ENCODE measurements at regions not wholly inside any gene's neighbourhood (a gene's known extent, or its start where the extent isn't known, plus 50 kb on each side); places are given as distances from the start of the nearest gene placed in this dataset.
A peak's percentile ranks its signal among the peaks of the same experiment; 100 is the strongest.

- Mint-ChIP-seq H3K36me3 (ENCODE audit: low read depth) (no peaks in the 10 kb centered on the region), H3K27me3 (ENCODE audit: low read depth, poor library complexity) (no peaks in the 10 kb centered on the region), H3K4me3 (no peak overlapping the region), H3K9me3 (no peaks in the 10 kb centered on the region), H3K4me1 (peaks cover 10% of the 10 kb centered on the region), H3K27ac (no peak overlapping the region)
- no peak for DNase-seq
- no peak for TF ChIP-seq CTCF (IDR thresholded peaks at IDR 0.05)
Observed at GRCh38 chr6:132868057-132868456, 53.7 kb downstream of the RPS12 start.

- Mint-ChIP-seq H3K9me3 (peaks cover 17% of the 10 kb centered on the region), H3K27ac (no peak overlapping the region), H3K4me1 (peaks cover 10% of the 10 kb centered on the region), H3K4me3 (no peak overlapping the region), H3K27me3 (ENCODE audit: low read depth, poor library complexity) (no peaks in the 10 kb centered on the region), H3K36me3 (ENCODE audit: low read depth) (peaks cover 8% of the 10 kb centered on the region)
- DNase-seq: no peak
- TF ChIP-seq CTCF (IDR thresholded peaks at IDR 0.05): no peak
Observed at GRCh38 chr6:132872923-132873322, 58.6 kb downstream of the RPS12 start.

GRCh38 chr6:132877003-132877402, 62.6 kb downstream of the RPS12 start:
- Mint-ChIP-seq H3K36me3 (ENCODE audit: low read depth) (peaks cover 8% of the 10 kb centered on the region), H3K9me3 (peaks cover 19% of the 10 kb centered on the region), H3K27me3 (ENCODE audit: low read depth, poor library complexity) (no peaks in the 10 kb centered on the region), H3K4me1 (peaks cover 10% of the 10 kb centered on the region), H3K27ac (no peak overlapping the region), H3K4me3 (no peak overlapping the region)
- no peak for TF ChIP-seq CTCF (IDR thresholded peaks at IDR 0.05)
- no peak for DNase-seq

GRCh38 chr6:132887204-132887603, 72.8 kb downstream of the RPS12 start:
- Mint-ChIP-seq H3K9me3 (peaks cover 14% of the 10 kb centered on the region), H3K4me1 (peaks cover 38% of the 10 kb centered on the region), H3K36me3 (ENCODE audit: low read depth) (peaks cover 10% of the 10 kb centered on the region), H3K4me3 (no peak overlapping the region), H3K27ac (peak overlapping the region; percentile 30), H3K27me3 (ENCODE audit: low read depth, poor library complexity) (no peaks in the 10 kb centered on the region)
- no peak for DNase-seq
- TF ChIP-seq CTCF (IDR thresholded peaks at IDR 0.05): no peak

GRCh38 chr6:132888701-132889100, 74.3 kb downstream of the RPS12 start:
- no peak for TF ChIP-seq CTCF (IDR thresholded peaks at IDR 0.05)
- Mint-ChIP-seq H3K4me1 (peaks cover 38% of the 10 kb centered on the region), H3K27ac (peak overlapping the region; percentile 8), H3K27me3 (ENCODE audit: low read depth, poor library complexity) (no peaks in the 10 kb centered on the region), H3K9me3 (peaks cover 14% of the 10 kb centered on the region), H3K36me3 (ENCODE audit: low read depth) (peaks cover 10% of the 10 kb centered on the region), H3K4me3 (no peak overlapping the region)
- no peak for DNase-seq

GRCh38 chr6:132892929-132893771, 78.8 kb downstream of the RPS12 start:
- H3K9me3 Mint-ChIP-seq: peaks cover 17% of the 10 kb centered on the region
- no peak for TF ChIP-seq CTCF (IDR thresholded peaks at IDR 0.05)
- H3K27ac Mint-ChIP-seq: no peak overlapping the region
- H3K36me3 Mint-ChIP-seq (ENCODE audit: low read depth): peaks cover 10% of the 10 kb centered on the region
- peaks cover 48% of the 10 kb centered on the region for H3K4me1 Mint-ChIP-seq
- H3K4me3 Mint-ChIP-seq: no peak overlapping the region
- DNase-seq: no peak
- H3K27me3 Mint-ChIP-seq (ENCODE audit: low read depth, poor library complexity): peaks cover 3% of the 10 kb centered on the region
